ENCODE measurements at regions not wholly inside any gene's neighbourhood (a gene's known extent, or its start where the extent isn't known, plus 50 kb on each side); places are given as distances from the start of the nearest gene placed in this dataset.

DNA sequence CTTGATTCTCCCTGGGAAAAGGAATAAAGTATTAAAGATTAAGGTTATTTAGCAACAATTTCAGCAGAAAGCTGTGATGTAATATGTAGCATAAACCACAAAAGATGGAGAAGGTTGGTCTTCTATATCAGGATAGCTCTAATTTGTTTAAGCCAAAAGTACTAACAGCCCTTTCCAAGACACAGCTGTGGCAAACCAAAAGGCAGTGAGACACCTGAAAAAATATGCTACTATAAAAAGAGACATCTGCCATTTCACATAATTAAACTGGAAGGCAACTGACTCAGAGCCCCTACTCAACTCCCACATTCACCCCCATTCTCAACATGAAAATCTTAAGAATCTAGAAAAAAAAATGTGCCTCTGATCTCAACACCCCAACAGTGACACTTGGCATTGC is 390.2 kb upstream of the PRICKLE1 start:
- DNase-seq (ENCODE audit: low spot score in 2 of 2) (no peak), FAIRE-seq (no peak)

DNA sequence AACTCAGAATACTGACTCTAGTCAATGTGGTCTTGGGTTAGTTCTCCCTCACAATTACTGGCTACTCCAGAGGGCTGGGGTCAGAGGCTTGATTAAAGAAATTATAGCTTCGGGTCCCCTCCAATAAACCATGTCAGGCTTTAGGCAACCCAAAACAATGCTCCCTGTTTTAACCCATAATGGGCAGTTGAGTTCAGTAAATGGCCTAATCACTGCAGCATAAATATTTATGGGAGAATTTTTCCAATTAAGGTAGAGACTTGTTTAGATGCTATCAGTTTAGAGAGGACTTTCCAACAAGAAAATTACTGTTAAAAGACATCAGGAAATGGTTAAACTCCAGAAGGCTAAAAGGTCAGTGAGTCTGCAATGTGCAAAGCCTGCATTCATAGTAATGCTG is 389.2 kb upstream of the PRICKLE1 start:
- FAIRE-seq = no peak

DNA sequence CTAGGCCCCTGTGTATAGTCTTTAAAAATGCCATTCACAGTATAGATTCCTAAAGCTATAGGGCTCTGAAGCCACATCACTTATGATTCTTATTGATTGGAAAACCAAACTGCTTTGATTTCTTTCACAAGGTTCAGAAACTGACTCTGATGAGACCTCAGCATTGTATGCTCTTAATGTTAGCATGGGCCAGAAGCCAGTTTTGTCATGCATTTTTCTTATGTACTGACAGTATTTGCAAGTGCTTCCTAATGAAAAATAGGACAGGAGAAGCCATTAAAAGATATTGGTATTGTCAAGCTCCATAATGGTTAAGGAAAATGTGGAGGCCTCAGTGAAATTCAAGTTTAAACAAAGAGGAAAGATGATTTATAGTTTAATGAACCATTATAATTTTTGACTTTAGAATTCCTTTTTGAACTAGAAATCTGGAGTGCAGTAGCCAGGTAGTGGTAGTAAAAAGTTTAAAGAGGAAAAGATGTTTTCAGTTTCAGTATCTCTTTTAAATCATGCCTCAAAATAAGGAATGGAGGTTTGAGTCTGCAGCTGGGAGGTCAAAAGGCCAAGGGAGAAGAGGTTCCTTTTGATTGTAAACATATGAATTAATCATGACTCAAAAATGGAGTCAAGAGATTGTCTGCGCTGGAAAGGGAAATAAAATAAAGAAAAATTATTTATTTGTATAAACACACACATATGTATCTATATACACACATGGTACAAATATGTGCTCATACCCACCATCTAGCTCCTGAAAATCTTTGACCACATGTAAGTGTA is 388.1 kb upstream of the PRICKLE1 start:
- DNase-seq (ENCODE audit: low spot score in 2 of 2) (no peak), FAIRE-seq (no peak)

More for the DNA sequence above, 389.2 kb upstream of the PRICKLE1 start:
- DNase-seq (ENCODE audit: low spot score in 2 of 2) = no peak

DNA sequence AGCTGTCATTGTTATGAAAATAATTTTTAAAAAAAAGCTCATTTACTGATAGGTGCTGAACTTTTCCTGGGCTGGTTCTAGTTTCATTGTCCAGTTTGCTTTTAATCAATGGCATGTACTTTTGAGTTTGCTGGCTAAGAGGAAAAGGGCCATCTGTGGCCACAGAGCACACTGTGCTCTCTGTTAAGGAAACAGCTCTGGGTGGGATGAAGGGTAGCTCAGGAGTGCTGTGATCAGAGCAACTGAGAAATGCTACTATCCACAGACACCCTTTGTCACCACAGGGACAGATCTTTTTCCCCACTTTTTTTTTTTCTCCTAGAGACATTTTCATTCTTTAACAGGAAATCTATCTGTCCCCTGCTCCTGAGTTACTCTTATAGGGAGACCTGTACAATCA is 387.1 kb upstream of the PRICKLE1 start:
- DNase-seq (ENCODE audit: low spot score in 2 of 2) (no peak), FAIRE-seq (no peak)

DNA sequence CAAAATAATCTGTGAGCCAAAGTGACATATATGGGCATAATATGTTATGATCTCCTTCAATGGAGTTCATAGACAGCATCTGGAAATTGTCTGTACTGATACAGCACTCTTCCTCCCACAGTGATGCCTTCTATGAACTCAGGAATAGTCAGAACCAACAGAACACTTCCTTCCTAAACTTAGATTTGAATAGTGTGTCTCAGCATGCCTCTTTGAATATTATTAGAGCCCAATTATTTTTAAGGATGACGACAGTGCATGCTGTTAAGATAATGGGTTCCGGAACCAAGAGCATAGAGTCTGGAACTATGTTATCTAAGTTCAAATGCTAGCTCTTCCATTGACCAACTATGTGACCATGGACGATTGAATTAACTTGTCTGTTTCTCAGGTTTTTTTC is 386.6 kb upstream of the PRICKLE1 start:
- no peak for FAIRE-seq
- no peak for DNase-seq (ENCODE audit: low spot score in 2 of 2)

DNA sequence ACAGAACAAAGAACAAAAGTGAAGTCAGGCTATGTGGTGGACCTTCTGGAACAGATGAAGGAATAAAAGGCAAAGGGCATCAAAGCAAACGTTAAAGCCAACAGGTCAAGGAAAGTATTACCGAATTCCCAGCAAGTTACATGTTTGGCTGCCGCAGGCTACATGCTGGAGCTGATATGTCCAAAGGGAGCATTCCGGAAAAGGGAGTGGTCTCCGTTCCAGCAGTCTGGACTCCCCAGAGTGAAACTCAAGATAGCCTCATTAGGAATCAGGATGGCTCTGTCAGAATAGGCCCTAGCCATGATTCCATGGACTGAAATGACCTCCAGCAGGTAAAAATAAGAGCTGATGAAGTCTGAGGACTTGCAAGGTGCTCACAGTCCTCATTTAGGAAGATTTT is 379.8 kb upstream of the PRICKLE1 start:
- FAIRE-seq (no peak), DNase-seq (ENCODE audit: low spot score in 2 of 2) (no peak)

DNA sequence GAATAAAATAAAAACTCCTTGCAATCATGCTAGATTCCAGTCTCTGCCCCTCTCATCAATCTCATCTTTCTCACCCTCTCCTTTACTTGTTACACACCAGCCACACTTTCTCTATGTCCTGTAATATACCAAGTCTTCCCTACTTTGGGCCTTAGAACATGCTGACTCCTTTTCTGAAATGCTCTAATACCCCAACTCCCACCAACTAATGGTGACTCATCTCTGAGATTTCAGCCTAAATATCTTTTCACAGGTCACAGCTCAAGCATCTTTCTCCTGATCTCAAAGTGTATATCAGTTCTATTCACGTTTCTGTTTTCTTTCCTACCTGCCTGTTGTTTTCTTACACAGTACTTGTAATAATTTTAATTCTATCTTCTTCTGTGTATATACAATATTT is 378.9 kb upstream of the PRICKLE1 start:
- DNase-seq (ENCODE audit: low spot score in 2 of 2) = no peak
- no peak for FAIRE-seq

DNA sequence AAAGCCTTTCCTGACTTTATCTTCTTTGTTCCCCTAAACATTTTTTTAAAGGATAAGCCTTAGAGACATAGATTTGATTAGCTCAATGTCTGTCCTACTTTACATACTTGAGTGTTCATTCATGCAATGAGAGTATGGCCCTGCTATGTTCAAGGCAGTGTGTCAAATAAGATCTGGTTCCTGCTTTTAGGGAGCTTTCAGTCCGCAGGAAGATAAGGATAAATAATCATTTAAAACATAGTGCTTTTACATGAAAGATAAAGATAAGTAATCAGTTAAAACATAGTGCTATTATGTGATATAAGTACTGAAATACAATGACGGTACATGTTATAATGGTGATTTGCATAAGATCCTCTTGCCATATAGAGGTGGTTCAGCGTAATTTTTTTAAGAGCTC is 378.3 kb upstream of the PRICKLE1 start:
- FAIRE-seq = no peak
- DNase-seq (ENCODE audit: low spot score in 2 of 2) = no peak

DNA sequence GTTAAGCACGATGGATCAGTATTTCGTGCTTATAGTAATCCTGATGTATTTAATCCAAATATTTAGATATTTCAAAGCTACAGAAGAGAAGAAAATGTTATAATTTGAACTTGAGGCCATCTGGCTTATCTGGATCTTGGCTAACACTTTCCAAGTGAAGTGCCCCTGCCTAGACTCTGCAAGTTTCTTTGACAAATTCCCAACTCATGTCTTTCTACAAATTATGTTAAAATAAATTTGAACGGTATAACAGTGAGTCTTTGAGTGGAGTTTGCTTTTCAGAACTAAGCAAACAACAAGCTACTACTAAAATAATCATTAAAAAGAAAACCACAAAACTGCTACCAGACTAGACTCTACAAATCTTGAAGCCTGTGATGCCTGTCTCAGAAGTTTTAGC is 374.4 kb upstream of the PRICKLE1 start:
- no peak for DNase-seq (ENCODE audit: low spot score in 2 of 2)
- no peak for FAIRE-seq

DNA sequence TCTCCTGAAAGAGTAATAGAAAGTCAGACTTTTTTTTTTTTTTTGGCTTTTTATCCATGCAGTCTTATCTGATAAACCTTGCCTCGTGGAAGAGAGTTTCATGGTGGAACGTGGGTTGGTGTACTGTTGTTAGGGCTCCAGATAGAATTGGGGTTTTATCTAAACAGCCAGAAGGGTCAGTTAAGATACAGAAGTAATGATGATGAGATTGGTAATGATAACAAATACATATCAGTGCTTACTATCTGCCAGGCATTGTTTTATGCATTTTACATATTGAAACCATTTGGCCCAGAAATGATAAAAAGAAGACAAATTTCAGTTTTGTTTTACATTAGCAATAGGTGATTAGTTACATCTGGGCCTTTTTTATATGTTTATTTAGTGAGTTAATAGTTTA is 372.8 kb upstream of the PRICKLE1 start:
- no peak for FAIRE-seq

DNA sequence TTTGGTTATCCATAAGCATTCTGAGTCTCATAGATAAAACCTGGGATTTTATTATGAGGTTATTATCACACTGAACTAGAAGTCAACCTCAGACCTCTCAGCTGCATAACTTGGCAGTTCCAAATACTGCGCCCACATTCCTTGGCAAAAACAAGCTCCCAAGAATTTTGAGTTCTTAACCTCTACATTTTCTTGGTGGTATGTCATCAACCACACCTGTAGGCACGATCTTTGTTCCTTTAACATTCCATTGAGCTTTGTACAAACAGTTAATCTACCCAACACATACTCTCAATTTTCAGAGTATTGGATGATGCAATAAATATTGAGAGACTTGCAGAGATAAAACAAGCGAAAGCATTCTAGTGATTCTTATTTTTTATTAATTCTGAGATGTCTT is 371.8 kb upstream of the PRICKLE1 start:
- FAIRE-seq = no peak

More for the DNA sequence above, 372.8 kb upstream of the PRICKLE1 start:
- DNase-seq (ENCODE audit: low spot score in 2 of 2) = no peak

DNA sequence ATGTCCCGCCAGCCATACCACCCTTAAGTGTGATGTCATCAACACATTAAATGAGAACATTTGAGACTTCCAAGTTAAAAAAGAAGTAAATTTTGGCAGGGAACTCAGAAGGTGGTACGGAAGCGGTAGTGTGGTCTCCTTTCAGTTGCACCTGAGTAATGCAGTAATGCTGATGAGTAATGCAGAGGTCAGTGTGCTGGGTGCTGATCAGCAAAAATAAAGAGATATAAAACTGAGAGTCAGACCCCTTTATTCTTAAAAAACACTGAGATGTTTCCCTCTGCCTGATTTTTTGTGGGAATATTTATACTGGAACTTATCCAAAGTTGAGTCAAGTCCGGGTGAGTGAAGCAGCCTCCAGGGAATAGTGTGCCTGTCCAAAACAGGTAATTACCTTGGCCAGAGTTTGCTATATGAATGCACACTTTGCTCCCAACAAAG is 370.6 kb upstream of the PRICKLE1 start:
- FAIRE-seq = no peak
- DNase-seq (ENCODE audit: low spot score in 2 of 2) = no peak

More for the DNA sequence above, 371.8 kb upstream of the PRICKLE1 start:
- DNase-seq (ENCODE audit: low spot score in 2 of 2) = no peak

DNA sequence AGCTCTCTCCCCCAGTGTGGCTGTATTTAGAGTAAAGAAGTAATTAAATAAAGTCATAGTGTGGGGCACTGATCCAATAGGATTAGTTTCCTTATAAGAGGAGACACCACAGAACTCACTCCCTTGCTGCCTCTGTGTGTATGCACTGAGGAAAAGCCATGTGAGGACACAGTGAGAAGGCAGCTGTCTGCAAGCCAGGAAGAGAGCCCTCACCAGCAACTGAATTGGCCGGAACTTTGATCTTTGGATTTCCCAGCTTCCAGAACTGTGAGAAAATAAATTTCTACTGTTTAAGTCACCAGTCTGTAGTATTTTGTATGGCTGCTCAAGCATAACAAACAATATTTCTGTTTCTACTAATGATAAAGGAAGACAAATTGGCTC is 368.7 kb upstream of the PRICKLE1 start:
- FAIRE-seq (no peak), DNase-seq (ENCODE audit: low spot score in 2 of 2) (no peak)

DNA sequence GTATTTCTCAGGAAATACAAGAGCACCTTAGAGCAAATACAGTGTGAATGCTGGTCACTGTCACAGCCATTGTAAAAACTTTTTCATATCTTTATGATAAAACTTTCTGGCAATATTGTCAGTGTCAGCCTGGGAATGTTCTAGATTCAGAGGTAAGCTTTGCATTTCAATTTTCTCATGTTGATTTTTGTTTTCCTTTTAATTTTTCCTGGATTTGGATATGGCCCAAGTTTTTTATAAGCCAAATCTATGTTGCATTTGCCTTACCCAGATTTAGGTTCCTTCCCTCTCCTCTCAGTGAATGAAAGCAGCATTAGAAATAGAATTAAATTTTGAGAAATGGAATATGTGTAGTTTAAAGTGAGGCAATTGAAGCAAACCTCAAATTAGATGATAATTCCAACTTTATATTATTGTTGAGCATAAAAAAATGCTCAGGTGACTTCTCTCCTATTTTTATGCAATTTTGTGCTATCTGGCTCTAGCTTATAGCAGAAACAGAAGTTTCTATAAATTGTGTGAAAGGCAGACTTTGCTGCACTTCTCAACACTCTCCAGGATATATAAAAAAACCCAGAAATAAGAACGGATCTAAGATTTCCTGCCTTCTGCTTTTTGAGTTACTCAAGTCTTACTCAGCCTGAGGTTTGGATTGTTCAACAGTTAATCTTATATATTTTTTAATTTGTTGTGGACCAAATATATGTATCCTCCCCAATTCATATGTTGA is 368.2 kb upstream of the PRICKLE1 start:
- FAIRE-seq (no peak), DNase-seq (ENCODE audit: low spot score in 2 of 2) (no peak)

DNA sequence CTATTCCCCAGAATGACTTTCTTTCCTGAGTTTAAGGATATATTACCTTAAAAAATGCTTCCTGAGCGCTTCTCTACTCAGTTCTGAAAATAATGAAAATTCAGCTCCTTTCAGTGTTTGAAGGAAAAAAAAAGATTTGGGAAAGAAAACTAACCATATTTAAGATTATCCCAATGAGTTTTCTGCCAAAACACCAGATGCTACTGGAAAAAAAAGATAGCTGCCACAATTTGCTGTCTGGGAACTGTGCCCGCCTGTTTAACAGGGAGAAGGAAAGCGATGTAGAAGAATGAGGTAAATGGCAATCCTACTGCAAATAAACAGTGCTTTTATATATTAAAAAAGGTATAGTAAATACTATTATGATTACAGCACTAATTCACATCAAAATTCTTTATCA is 367.6 kb upstream of the PRICKLE1 start:
- DNase-seq (ENCODE audit: low spot score in 2 of 2) (peak in 1 of 2 donors; percentile 2), FAIRE-seq (no peak)

DNA sequence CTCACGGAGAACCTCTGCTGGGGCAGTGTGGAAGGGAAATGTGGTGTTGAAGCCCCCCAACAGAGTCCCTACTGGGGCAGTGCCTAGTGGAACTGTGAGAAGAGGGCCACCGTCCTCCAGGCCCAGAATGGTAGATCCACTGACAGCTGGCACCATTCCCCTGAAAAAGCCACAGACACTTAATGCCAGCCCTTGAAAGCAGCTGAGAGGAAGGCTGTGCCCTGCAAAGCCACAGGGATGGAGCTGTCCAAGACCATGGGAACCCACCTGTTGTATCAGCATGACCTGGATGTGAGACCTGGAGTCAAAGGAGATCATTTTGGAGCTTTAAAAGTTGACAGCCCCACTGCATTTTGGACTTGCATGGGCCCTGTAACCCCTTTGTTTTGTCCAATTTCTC is 363.5 kb upstream of the PRICKLE1 start:
- no peak for FAIRE-seq

DNA sequence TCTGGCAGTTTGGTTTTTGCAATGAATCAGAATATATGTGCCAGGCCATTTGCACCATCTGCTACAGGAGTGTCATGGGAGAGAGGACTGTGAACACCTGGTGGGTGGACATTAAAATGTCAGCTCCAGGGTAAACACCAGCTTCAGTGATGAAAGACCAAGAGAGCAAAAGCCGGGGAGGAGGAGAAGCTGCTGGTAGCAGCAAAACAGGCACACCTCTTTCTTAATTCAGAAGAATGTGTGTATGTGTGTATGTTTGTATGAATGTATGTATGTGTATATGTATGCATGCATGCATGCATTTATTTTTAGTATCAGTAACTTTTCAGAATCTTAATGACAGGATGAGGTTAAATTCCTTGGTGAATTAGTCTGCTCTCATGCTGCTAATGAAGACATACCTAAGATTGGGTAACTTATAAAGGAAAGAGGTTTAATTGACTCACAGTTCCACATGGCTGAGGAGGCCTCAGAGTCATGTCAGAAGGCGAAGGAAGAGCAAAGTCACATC is 357.4 kb upstream of the PRICKLE1 start:
- no peak for FAIRE-seq
- peak in 1 of 2 donors; percentile 2 for DNase-seq (ENCODE audit: low spot score in 2 of 2)

More for the DNA sequence above, 363.5 kb upstream of the PRICKLE1 start:
- no peak for DNase-seq (ENCODE audit: low spot score in 2 of 2)

DNA sequence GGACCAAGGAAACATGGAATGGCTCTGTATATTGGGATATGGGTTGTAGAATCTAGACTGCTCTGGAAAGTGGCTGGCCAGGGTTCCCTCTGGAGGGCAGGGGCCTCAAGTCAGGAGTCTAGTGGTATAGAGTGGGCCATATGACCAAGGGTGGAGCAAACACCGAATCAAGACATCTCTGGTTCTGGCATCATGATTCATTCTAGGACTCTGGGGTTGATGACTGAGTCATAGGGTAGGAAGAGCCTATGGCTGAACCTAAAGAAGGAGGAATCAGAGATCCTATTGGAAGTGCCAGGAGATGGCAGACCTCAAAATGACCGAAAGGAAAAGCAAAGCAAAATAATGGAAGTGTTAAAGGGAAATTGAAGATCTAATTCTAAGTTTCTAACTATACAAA is 356.4 kb upstream of the PRICKLE1 start:
- DNase-seq (ENCODE audit: low spot score in 2 of 2) (no peak), FAIRE-seq (no peak)

DNA sequence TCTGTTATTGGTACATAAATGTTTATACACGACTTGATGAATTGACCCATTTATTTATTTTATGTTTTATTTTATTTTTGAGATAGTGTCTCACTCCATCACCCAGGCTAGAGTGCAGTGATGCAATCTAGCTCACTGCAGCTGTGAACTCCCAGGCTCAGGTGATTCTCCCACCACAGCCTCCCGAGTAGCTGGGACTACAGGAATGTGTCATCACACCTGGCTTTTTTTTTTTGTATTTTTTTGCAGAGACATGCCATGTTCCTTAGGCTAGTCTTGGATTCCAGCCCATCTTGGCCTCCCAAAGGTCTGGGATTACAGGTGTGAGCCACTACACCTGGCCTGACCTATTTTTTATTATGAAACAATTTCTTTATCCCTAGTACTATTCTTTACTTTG is 355.0 kb upstream of the PRICKLE1 start:
- DNase-seq (ENCODE audit: low spot score in 2 of 2) (no peak), FAIRE-seq (no peak)

DNA sequence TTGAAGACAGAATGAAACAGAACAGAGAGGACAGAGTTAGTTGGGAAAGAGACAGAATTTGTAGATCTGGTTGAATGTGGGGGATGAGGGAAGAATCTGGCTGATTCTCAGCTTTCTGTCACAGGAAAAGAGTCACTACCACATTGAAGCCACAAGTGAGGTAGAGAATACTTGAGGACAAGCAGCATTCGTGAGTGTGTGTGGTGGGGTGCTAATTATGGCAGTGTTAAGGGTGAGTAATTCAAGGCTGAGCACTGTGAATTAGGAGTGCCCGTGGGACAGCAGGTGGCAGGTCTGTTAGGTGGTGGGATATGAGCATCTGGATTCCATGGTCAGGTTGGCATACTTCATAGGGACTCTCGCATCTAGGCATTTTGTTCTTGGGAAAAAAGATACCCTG is 347.4 kb upstream of the PRICKLE1 start:
- DNase-seq (ENCODE audit: low spot score in 2 of 2) (no peak), FAIRE-seq (no peak)

DNA sequence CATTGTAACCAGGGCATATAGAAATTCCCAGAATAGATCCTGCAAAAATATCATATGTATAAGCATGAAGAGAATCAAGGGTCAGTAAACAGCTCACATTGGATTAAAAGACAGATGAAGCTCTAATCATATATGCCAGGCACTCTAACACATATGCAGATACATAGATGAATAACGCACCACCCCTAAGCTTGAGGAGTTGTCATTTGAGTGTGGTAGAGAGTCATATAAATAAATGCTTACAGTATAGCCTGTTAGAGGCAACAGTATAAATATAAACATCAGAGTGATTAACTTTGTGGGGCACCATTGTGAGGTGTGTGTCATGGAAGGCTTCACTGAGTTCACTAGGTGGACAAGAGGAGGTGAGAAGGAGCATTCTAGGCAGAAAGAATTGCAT is 346.7 kb upstream of the PRICKLE1 start:
- DNase-seq (ENCODE audit: low spot score in 2 of 2) (no peak), FAIRE-seq (no peak)

DNA sequence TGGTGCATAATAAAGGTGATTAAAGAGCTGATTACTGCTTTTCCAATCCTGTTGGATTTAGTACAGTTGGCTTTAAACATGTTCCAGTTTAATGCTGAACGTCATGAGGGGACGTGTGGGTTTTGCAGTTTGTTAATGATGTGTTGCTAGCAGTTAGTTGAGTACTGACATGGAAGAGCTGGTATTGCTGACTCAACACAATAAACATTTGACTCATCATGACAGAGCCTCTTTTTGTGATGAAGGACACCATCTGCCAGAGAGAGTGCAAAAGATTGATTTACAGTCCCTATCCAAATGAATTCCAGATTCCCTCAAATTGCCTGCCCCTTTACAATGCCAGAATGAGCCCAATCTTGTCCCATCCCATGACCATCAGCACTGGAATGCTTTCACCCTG is 346.2 kb upstream of the PRICKLE1 start:
- DNase-seq (ENCODE audit: low spot score in 2 of 2) (no peak), FAIRE-seq (no peak)
